Activated CD4-positive, alpha-beta T cell treated with anti-CD3 and anti-CD28 coated beads, Interleukin-2, Interleukin-6, amounts not matched to agents 100 ng/mL and 50 ng/mL, durations not matched to agents 16 hours and 8 hours (primary cell): ENCODE measurements at regions not wholly inside any gene's neighbourhood (a gene's known extent, or its start where the extent isn't known, plus 50 kb on each side); places are given as distances from the start of the nearest gene placed in this dataset.
"Not testable (repeated sequence)": the region's sequence is repeated elsewhere in the genome, so short reads cannot be mapped to it uniquely, and the experiment has no call there.

ENCODE experiments used
- DNase-seq: peaks from one replicate; pipeline ENCODE4 v3.0.0-alpha.2; 2020

DNA sequence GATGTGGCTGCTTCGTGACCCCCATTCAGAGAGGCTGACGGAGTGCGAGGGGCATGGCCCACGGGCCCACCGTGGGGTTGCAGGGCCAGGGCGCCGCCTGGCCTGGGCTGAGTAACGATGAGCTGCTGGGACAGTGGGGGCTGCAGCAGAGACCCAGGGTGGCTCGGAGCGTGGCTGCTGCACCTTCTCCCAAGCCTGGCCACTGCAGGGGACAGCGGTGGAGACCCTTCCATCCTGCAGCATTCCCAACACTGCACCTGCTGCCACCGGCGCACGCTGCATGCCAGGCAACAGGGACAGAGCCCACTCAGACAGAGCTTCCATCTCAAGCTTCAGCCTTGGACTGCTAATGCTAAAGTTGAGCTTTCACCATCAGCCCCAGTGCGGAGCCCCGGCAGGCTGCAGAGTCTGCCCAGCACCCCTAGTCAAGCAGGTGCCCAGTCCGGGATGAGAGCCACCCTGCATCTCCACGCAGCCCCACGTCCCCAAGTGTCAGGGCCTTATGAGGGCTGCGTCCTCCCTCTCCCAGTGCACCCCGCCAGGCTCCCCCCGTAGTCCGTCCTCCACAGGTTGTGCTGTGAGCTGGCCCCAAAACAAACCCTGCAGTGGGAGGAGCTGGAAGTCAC is 89.4 kb upstream of the AFDN start:
- DNase-seq, result no peak

DNA sequence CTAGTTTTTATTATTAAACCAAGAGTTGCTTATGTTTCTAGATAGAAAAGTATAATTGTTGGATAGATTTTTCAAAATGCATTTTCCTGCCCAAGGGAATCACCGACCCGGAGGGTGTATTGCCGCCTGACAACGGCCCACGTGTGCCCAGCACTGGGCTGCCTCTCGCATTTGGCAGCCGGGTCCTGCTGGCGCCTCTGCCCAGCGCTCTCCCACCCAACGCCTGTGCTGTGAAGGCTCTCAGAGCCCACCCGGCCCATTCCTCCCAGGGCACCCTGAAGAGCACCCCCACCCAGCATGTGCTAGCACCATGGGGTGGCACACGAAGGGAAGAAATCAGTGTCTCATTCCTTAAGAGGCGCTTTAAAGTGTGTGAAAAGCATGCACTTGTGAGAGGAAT is 88.3 kb upstream of the AFDN start:
- DNase-seq, result no peak

DNA sequence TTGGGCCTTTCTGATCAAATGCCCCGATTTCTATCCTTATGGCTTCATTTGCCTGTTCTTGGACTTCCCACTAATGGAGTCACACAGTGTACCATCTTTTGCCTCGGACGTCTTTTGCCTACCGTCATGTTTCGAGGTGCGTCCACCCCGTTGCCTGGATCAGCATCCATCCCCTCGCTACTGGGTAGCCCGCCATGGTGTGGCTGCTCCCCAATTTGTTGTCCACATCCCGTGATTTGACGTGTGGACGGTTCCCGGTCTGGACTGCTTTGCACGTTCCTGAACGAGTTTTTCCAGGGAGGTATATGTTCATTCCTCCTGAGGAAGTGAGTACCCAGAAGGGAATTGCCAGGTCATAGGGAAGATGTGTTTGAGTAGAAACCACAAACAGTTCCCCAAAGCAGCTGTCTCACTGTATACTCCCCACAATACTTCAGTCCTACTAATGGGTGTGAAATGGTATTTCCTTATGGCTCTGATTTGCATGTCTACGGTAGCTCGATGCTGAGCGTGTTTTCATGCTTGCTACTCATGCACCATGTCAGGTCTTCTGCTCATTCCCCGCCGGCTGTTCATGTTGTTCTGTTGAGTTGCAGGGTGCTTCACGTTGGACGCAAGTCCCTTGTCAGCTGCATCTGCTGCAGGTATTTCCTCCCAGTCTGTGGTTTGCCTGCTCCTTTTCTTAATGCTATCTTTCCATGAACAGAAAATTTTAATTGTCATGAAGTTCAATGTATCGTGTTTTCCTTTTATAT is 86.8 kb upstream of the AFDN start:
- no peak for DNase-seq

DNA sequence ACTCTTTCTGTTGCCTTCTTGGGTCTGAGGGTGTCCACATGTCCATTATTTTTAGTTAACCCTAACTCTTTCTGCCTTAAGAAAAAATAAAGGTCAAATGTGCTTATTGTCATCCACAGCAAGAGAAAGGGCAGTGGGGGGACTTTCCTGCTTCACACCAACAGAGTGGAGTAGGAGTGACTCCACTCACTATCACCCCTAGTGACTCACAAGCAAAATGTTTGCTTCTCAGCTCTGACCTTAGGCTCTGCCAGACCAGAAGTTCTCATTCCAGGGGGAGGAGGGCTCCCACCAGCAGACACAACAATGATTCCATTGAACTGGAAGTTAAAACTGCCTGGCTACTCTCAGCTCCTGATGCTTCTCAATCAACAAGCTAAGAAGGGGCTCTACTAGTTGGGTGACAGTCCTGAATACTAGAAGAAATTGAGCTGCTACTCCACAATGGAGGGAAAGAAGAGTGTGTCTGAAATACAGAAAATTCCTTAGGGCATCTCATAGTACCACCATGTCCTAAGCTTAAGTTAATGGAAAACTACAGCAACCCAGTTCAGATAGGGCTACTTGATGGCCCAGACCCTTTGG is 83.9 kb upstream of the AFDN start:
- DNase-seq, result no peak

DNA sequence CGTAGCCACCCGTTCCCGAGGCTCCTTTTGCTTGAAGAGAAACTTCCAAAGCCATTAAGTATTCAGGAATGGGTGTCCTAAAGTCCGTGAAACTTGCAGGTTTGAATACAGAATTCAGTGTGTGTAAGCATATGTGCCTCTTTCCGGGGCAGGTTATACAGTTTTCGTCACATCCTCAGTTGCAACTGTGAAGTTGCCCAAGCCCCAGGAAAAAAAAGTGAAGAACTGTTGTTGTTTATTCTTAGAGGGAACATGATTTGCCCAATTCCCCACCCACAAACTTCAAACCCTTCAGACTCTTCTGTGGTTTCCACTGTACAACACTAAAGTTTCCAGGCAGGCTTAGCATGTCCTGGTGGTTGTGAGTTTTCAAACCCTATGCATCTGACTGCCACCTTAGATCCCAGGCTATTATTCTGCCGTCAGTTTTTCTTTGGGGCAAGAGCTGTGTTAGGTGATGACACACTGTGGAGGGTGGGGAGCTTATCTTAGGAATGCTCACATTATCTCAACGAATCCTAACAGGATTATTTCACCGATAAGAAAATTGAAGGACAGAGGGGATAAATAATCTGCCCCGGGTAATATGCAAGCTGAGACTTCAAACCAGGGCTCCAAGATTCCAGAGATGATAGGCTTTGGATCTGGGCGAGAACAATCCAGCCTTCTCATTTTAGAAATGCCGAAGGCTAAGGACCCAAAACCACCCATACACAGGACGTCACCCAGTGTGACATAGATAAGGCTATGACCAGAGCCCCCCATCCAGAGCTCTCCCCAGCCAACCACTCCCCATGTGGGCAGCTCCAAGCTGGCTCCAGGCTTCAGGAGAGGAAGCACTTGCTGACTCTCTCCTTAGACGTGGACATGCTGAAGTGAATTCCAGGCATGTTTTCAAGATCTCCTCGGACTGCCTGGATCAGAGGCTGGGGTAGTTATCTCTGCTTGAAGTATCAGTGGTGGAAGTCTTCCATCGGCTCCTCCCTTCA is 81.7 kb upstream of the AFDN start:
- no peak for DNase-seq

DNA sequence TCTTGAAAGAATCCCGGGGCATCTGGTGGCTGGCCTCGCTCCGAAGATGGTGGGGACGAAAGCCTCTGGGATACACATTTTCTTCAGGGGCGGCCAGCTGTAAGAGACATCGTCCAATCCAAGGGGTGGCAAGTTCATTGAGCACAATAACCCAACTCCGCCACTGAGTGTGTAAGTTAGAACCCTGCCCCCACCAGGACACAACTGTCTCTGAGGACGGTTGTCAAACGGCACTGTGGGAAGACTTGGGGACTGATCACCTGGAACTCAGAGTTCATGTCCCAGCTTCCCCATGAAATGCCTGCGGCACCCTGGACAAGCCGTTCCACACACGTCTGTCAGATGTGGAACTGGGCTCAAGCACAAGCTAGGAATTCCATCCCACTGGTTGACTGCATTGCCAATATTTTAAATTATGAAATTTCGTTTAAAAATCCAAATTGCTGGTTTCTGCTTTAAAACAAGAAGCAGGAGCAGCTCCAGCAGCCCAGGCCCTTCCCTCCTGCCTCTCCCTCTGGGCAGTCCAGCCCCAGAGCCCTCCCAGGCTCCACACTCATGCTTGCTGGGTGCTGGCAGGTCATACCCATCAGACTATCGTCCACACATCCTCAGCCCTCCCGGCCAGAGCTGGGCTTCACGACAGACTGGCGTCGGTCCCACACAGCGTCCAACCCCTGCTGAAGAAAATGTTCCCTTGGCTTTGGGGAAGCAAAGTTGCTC is 80.9 kb upstream of the AFDN start:
- no peak for DNase-seq

DNA sequence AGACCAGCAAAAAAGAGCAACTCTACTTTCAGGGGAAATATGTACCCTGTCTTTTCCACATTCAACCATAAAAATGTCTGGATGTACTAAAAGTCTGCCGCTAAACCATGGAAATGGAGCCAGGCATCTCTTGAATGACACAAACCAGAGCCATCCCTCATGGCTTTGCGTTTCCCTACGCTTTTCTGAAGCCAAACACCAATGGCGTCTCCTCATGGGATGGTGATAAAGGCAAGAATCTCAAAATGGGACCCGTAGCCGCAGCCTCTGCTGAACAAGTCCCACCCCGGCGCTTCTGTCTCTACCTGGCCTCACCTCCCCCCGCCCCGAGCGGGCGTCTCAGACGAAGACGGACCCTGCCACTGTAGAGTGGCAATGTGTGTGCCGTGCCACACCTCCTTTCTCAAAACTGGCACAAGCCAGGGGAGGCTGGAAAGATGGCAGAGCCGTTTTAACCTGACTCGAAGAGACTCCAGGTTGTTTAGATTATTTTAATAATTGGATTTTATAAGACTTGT is 80.3 kb upstream of the AFDN start:
- DNase-seq, result no peak

DNA sequence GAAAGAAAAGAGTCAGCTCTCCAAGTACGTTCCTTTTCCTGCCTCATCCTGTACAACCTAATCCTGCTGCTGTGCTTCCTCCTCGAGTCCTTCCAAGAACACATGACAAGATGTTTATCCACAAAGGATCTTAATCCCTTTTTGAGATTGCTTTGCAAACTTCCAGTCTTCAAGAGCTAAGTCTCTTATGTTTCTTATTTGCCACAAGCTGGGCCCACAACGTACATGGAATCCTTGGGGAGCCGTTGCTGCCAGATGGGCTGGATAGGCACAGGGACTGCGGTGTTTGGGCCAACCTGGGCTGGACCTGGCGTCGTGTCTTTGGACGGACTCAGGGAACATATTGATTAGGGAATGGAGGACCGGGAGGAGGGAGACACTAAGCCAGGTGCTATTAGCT is 79.7 kb upstream of the AFDN start:
- no peak for DNase-seq

DNA sequence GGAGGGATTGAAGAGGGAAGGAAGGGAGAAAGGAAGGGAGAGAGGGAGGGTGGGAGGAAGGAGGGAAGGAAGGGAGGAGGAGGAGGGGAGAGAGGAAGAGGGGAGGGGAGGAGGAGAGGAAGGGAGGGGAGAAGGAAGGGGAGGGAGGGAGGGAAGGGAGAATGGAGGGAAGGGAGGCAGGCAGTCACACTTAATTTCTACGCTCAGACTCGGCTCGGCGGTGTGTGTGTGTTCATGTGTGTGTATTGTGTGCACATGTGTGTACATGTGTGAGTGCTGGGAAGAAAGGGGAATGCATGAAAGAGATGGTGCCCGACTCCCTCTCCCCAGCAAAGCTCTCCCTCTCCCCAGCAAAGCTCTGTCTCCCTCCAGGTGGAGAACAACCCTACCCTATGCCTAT is 79.1 kb upstream of the AFDN start:
- no peak for DNase-seq

DNA sequence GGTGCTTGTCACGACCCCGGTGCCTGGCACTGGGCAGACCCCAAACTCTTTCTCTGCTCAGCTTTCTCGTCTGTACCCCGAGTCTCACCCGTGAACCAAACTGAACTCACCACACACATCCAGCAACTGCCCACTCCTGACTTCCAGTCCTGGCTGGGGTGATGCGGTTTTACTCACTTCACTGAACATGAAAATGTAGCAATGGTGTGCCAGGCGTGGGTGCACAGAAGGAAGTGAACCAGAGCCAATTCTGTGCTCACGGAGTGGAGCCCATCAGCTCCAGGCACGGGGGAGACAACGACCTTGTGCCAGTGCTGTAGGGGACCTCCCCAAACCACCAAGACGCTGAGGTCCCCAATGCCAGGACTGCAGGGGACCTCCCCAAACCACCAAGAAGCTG is 78.7 kb upstream of the AFDN start:
- no peak for DNase-seq

DNA sequence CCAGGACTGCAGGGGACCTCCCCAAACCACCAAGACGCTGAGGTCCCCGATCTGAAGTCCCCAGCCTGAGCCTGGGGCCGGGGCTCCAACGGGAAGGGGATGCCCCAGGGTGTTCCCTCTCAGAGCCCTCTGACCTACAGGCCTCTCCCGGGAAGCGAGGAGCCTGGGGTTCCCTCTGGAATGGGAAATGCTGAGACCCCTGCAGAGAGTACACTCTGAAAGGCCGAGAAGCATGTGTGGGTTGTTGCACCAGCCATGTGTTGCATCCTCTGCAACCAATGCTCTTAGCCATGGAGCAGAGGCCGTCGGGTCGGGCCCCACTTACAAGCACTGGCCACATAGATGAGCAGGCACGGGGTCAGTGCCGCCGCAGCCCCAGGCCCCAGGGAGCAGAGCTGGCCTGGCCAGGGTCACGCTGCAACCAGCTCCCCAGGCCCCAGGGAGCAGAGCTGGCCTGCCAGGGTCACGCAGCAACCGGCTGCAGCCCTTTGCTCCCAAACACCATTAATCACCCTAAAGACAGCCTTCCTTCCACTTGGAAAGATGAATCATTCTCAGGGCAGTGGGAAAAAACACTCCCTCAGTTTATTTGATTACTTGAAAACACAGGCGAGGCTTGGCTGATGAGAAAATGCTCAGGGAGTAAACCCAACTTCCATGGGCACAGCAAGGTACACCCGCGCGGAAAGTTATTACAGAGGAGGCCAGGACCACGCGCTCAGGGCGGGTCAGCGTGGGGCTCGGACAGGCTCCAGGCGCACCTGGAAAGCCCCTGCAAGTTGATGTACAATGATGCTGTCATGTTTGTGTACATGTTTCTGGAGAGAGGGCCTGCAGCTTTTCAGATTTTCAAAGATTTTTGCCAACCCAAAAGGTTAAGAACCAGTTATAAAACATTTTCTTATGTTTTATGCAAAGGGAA is 78.0 kb upstream of the AFDN start:
- DNase-seq, result no peak

DNA sequence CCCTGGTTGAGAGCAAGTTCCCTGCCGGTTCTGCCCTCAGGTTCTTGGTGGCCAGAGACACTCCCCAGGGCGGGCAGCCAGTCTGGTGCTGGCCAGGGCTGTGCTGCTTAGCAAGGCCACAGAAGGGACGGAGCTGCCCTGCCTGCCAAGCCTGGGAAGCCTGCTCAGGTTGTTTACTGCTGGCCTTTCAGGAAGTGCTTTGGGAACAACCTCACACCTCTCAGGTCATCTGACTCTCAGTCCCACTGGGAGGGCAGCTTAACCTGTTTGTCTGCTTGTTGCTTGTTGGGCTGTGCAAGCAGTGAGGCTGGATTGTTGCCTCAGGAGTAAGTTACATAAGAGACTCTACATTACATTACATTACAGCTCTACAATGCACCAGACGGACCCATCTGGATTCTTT is 75.8 kb upstream of the AFDN start:
- no peak for DNase-seq

DNA sequence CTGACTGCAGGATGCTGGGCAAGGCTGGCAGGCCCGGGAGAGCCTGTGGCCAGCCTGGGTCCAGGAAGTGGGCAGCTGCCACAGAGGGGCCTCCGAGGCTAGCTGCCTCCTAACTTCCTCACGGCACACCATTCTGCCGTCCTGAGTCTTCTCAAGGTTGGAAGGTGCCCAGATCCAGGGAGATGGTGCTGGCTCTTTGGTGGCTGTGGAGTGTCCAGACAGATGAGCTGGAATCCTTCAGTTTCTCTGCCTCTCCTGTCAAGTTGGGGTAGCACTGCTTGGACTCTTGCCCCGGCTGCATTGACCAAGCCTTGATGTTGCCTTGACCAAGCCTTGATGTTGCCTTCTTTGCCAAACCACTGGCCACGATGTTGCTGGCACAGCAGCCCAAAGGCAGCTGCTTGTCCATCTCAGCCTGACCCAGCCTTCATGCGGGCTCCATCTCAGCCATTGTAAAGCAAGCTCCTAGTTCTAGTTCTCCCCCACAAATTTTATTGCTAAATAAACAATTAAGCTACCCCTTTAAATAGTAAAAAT is 75.1 kb upstream of the AFDN start:
- no peak for DNase-seq

DNA sequence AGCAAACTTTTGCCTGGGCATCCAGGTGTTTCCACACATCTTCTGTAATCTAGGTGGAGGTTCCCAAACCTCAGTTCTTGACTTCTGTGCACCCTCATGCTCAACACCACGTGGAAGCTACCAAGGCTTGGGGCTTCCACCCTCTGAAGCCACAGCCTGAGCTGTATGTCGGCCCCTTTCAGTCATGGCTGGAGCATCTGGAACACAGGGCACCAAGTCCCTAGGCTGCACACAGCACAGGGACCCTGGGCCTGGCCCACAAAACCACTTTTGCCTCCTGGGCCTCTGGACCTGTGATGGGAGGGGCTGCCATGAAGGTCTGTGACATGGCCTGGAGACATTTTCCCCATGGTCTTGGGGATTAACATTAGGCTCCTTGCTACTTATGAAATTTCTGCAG is 73.4 kb upstream of the AFDN start:
- not testable (repeated sequence) for DNase-seq

DNA sequence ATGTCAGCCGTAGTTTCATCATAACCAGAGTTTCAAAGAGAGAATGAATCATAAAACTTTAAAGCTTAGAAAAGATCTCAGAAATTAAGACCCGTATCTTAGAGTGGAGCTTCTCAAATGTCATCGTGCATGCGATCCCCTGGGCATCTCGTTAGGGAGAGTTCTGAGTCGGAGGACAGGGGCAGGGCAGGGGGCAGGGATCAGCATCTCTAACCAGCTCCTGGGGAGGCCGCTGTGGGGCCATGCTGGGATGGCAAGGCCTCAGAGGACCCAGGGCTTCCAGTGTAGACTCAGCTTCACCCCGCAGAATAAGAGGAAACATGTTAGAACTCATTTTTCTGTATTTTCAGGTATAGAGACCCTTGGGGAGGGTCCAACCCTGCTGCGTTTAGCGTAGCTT is 72.0 kb upstream of the AFDN start:
- no peak for DNase-seq

DNA sequence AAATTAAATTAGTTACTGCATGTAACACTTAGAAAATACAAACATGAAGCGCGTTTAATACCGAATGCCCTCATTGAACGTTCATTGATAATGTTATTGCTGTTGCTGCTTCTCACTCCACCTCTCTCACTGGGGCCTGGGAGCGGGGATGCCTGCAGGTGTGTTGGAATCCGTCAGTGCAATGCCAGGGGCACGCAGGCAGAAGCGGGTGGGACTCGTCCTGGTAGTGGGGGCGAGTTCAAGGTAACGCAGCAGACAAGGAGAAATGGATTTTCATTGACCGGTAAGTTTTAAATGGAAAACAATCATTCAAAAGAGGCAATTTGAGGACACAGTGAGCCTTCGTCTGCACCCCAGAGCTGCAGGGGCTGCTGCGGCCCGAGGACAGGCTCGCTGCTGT is 71.2 kb upstream of the AFDN start:
- no peak for DNase-seq

DNA sequence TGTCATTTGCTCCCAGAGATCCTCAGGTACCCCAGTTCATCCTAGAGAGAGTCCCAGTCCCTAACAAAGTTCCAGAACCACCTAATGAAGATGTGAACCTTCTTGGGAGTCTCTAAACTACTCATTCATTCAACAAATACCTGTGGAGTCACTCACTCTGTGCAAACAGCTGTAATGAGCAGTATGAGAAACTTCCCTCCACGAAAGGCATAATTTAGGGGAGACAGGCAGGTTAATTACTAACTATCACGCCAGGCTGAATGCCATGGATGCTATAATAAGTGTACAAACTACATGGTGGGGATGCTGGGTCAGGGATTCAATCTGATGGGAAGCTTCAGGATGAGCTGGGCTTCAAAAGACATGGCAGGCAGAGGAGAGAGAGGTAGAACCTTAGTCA is 70.1 kb upstream of the AFDN start:
- DNase-seq, result no peak

DNA sequence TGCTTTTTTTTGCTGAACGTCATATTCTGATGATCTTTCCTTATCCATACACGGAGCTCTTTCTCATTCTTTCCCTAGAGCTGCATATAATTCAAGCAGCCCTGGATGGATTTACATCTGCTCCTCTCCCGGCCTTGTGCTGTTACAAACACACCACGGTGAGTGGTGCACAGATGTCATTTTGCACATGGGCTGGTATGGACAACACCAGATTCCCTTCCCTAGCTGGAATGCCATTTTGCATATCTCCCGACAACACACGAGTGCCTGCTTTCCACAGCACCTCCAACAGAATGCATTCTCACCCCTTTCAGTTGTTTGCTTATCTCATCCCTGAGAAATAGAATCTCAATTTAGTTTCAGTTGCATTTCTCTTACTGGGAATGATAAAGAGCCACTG is 69.5 kb upstream of the AFDN start:
- DNase-seq, result no peak

DNA sequence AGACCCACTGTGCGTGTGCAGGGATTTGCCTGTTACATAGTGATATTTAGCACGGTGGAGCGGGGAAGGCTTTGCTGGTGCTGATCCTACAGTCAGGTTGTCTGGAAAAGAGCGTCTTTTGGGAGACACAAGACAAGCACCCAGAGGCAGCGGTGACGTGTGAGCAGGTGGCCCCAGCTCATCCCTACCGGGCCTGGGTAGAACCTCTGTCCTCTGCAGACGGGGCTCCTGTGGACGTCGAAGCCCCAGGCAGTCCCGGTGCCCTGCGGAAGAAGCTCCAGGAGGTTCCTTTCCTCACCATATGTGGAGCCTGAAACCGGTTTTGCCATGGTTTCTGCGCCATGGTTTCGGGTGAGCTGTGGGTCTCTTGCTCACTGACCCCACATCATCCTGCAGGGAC is 68.9 kb upstream of the AFDN start:
- DNase-seq, result no peak

DNA sequence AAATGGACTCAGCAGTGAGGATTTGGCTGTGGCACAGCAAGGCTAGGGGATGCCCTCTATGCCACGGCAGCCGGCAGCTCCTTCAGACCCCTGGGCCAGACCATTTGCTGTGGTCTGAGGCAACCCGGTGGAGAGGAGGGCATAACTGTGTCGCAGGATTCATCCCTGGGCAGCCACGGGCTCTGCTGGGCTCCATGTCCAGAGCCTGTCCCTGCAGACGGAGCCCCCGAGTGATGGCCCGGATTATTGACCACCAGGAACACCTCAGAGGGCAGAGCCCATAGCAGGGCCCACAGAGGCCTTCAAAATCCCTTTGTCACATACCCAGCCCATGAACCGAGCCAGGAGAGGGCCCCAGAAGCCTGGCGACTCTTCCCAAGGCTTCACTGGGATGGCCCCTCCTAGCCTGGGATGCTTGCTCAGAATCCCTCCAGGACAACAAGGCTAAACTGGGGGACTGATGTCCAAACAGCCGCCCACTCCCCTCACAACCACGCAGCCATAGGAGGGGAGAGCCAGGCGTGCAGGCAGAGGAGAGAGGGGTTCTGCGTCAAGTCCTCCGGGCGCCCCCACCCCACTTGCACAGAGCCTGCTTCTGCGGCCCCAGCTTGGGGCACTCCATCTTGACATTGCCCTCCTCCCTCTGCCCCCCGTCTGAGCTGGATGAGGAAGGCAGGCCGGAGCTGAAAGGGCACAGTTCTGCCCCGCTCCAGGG is 68.2 kb upstream of the AFDN start:
- DNase-seq, result no peak
